ENCODE measurements at regions not wholly inside any gene's neighbourhood (a gene's known extent, or its start where the extent isn't known, plus 50 kb on each side); places are given as distances from the start of the nearest gene placed in this dataset.

DNA sequence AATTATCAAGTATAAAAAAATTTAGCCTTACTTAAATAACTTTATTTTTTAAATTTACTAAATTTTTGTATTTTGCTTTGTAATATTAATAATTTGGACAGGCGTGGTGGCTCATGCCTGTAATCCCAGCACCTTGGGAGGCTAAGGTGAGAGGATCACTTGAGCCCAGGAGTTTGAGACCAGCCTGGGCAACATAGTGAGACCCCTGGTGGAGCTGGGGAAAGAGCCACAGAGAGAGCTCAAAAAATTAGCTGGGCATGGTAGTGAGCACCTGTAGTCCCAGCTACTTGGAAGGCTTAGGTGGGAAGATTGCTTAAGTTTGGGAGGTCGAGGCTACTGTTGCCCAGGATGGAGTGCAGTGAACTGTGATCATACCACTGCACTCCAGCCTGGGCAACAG, 143.5 kb downstream of the B3GNT2 start:
- TF ChIP-seq, protein P1, sequence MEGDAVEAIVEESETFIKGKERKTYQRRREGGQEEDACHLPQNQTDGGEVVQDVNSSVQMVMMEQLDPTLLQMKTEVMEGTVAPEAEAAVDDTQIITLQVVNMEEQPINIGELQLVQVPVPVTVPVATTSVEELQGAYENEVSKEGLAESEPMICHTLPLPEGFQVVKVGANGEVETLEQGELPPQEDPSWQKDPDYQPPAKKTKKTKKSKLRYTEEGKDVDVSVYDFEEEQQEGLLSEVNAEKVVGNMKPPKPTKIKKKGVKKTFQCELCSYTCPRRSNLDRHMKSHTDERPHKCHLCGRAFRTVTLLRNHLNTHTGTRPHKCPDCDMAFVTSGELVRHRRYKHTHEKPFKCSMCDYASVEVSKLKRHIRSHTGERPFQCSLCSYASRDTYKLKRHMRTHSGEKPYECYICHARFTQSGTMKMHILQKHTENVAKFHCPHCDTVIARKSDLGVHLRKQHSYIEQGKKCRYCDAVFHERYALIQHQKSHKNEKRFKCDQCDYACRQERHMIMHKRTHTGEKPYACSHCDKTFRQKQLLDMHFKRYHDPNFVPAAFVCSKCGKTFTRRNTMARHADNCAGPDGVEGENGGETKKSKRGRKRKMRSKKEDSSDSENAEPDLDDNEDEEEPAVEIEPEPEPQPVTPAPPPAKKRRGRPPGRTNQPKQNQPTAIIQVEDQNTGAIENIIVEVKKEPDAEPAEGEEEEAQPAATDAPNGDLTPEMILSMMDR (IDR thresholded peaks at IDR 0.05; ENCODE audit: low read length), result no peak
- no peak for TF ChIP-seq EZH2 (optimal IDR thresholded peaks at IDR 0.05; ENCODE audit: low read depth, low read length)
- TF ChIP-seq EZH2phosphoT487 (IDR thresholded peaks at IDR 0.05; ENCODE audit: low read length), result no peak

Data from MM.1S (cell line).